UCSD-AML1 (cell line): ENCODE measurements at regions not wholly inside any gene's neighbourhood (a gene's known extent, or its start where the extent isn't known, plus 50 kb on each side); places are given as distances from the start of the nearest gene placed in this dataset.

Experiments
- DNase-seq: peaks from one replicate; lab custom pipeline; 2025; ENCODE audit not compliant: unreplicated experiment; lab: John Stamatoyannopoulos, UW

DNA sequence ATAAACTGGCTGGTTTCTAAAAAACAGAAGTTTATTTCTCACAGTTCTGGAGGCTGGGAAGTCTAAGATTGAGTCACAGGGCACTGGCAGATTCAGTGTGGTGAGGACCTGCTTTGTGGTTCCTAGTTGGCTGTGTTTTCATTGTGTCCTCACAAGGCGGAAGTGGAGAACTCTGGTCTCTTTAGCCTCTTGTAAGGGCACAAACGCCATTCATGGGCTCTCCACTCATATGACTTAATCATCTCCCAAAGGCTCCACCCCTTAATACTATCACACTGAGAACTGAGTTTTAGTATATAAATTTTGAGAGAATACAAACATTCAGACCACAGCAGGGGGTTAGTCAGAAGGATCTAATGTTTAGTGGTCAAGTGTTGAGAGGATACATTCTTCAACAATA lies 208.2 kb downstream of the SEC61B start:
- DNase-seq: no peak

DNA sequence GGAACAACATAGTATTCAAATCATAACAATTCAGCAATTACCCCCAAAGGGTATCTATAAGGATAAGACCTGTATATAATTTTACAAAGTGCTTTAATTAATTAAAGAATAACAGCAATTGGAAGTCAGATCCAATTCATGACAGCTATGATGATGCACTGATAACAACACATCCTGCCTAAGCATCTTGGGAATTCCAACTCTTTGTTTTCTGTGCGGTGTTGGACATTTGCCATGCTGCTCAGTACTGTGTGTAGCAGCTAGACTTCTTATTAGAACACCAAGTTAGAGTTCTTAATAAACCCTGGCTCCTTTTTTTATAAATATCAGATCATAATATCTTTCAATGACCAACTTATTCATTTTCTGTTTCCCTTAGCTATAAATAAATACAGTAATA lies 209.0 kb downstream of the SEC61B start:
- DNase-seq: no peak

DNA sequence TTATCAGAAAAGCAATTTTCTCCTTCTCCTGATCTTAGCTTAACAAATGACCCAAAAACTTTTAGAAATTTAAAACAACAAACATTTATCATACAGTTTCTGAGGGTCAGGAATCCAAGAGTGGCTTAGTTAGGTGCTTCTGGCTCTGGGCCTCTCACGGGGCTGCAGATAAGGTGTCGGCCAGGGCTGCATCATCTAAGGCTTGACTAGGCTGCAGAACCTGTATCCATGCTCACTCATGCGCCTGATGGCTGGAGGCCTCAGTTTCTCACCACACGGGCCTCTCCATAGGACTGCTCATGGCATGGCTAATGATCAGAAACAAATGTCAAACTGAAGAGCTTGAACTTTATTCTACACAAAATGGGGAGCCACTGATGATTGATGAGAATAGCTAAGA lies 210.0 kb downstream of the SEC61B start:
- no peak for DNase-seq

DNA sequence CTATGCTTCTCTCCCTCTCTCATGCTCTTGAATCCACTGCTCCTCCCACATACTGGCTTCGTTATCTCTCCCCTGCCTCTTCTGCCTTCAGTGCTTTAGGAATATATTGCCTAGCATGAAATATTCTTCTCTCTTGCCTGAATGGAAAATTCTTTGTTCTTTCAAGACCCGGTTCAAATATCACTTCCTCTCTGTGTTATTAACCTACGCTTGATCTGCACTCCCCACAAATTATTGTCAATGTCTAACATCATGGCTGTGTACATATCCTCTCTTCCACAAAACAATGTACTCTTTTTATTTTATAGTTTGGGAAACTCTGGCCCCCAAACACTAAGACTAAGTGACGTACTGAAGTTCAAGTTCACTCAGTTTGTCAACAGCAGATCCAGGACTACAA lies 211.0 kb downstream of the SEC61B start:
- DNase-seq: no peak

DNA sequence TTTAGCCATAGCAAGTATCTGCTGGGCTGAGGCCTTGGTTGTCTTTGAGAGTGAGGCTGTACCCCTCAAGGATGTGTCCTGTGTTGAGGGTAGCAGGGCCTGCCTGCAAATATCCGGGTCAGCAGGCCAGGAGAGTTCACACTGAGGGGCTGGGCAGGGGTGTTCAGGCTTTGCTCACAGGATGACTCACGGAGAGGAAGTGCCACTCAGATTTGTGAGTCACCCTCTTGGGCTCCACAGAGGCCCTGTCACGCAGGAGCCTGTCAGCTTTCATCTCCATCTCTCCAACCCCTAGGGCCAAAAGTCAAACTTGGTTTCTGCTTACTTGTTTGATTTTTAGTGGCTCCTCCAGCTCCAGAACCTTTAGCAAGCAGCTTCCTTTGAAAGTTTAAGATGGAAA lies 211.5 kb downstream of the SEC61B start:
- DNase-seq: peak; percentile 24

DNA sequence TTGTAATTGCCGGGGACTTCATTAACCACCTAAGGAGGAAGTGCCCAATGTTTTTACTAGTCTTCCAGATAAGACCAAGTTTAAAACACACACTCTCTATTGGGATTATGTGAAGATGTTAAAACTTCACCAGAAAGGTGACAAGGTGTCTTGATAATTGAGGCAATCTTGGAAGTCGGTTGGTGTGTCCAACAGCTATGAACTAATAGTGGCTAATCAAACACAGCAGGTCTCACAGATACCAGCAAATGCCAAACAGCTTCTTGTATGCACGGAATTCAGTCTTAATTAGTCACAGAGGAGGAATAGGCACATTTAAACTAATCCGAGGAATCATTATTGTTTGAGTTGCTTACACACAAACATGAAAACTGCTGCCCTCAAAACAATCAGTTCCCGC lies 214.5 kb downstream of the SEC61B start:
- no peak for DNase-seq

DNA sequence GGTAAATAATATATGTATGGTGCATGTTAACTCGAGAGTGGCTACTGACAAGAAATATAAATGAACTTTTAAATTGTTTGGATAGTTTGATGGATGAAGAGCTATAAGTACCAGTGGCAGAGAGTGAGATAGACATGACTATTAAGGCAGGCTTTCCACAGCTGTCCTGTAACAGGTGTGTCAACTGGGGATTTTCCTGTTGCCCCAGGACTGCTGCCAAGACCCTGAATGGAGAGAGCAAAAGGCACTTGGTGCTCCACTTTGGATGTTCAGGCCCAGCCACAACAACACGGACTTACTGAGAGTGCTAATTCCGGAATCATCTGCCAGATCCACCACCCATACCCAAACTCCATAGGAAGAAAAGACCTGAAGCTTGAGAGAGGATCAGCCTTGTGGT lies 215.1 kb downstream of the SEC61B start:
- no peak for DNase-seq

DNA sequence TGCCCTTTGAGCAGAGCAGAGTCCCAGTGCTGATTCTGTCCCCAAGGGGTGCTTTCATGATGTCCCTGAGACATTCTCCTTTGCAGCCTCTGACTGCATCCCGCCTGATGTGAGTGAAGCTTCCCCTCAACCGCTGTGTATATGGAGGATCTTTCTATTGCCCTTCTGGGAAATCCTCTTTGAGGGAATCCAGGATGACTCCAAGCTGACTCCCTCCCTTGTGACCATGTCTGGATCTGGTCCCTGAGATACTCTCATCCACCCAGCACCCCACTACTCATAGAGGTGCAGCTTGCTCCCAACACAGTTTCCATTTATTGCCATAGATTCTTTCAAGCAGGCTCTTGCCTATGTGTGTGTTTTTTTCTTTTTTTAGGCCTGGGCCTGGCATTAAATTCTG lies 216.5 kb downstream of the SEC61B start:
- no peak for DNase-seq

DNA sequence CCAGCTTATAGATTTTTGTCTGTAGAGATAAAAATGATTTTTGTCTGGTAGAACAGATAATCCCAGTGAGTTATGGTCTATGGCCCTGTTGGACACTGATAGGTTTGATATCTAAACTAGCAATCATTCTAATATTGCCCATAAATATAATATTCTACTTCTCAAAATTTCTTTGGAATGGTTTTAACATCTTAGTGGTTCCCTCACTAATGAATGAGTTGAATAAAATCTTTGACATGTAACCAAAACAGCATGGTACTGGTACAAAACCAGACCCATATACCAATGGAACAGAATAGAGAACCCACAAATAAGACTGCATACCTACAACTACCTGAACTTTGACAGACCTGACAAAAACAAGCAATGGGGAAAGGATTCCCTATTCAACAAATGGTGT lies 219.7 kb downstream of the SEC61B start:
- DNase-seq: no peak

DNA sequence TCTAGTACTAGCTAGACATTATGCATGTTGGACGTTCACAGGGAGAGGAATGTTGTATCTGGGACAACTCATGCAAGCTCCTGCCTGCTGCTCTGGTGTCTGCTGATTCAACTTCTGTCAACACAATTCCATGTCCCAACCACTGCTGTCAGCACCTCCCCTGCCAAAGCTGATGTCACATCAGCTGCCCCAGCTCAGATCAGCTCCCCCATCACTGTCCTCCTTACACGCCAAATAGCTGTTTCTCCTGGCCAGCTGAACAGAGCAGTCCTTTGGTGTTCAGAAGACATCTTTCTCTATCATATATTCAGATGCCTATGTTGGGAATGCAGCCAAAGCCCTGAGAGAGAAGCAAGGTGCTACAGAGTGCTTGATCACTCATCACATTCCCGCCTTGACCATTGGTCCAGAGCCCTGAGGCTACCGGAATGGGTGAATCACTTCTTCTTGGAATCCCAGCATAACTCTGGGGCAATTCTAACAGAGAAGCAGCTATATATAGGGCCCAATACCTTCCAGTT lies 223.3 kb downstream of the SEC61B start:
- no peak for DNase-seq

DNA sequence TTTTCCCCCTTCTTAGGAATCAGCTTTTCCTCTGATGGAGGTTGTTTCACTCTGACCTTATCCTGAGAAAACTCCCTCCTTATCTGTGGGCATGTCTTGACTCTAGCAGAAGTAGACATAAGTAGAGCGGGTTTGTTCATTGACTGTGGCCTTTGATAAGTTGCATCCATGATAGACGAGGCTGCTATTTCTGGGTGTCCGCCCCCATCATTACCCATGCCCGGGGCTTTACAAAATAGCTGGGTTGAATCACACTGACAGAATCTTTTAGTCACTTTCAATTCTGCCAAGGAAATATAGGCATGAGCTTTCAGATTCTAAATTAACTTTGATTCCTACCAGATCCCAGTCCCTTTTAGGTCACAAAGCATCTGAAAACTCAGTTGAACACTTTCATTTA lies 223.8 kb downstream of the SEC61B start:
- no peak for DNase-seq

DNA sequence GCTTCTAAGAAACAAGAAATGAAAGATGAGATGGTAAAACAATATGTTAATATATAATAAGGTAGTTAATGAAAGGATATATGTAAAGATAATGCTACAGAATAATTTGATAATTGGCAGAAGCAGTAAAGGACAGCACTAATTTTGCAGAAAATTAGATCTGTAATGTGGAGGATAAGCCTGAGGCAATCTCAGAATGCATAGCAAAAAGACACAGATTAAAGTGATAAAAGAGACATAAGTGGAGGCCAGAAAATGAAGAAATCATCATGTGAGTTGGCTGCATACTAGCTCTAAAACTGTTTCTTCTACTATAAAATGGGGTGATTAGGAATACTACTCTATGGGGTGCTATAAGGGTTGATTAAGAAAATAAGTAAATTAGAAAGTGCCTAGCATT lies 225.9 kb downstream of the SEC61B start:
- no peak for DNase-seq

DNA sequence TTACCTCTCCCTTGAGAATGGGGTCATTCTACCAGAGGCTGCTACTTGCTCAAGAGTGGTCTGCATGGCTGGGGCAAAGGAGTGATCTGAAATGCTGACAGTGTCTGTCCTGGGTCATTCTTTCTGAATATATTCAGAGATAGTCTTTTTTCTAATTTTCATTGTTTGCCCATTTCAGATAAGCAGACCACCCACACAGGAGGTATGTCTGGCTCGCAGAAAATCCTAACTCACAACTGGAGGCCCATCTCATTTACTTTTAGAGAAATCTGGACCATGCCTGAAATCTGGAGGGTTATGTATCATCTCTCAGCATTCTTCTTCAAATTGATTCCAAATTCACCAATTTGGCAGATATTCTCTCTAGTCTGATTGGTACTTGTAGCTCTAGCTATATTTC lies 227.6 kb downstream of the SEC61B start:
- no peak for DNase-seq

DNA sequence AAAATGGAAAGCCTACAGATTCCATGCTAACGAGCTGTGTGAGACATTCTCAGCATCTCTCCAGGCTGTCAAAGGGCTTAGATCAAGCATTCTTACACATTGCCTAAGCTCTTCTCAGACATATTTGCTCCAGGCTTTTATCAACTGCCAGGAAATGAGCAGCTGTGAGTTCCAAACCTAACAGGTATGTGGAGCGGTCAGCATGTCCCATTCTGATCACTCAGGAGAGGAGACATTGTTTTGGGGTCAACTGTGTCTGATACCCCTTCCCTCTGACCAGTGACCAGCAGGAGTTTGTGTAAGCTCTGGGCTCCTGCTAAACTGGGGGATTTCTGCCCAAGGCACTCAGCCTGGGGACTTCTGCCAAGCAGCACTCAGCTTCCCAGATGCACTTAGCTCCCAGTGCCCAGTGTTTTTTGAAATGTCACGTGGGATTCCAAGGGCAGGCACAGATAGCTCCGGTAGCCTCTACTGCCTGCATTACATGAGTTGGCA lies 229.1 kb downstream of the SEC61B start:
- no peak for DNase-seq

DNA sequence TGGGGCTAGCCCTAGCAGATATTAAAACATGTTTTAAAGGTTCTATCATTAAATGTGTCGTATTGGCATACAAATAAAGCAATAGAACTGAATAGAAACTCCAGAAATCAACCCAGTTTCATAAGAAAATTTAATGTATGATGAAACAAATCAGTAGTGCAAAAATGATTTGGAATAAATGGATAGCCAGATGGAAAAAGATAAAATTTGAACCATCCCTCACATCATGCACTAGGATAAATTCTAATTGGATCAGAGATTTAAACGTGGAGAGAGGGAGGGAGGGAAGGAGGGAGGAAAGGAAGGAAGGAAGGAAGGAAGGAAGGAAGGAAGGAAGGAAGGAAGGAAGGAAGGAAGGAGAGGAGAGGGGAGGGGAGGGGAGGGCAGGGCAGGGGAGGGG lies 235.3 kb downstream of the SEC61B start:
- no peak for DNase-seq

DNA sequence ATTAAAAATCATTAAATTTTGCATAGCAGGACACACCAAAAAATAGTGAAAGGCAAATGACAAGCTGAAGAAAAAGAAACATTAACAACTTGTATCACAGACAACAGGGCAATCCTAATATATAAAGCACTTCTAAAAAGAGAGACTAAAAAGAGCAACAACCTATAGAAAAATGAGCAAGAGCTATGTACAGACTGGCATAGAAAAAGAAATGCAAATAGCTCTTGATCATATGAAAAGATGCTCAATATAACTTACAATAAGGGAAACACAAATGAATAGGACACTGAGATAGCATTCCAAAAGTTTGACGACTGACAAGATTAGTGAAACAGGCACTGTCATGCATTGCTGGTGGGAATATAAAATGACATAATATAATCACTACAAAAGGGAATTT lies 235.9 kb downstream of the SEC61B start:
- no peak for DNase-seq

DNA sequence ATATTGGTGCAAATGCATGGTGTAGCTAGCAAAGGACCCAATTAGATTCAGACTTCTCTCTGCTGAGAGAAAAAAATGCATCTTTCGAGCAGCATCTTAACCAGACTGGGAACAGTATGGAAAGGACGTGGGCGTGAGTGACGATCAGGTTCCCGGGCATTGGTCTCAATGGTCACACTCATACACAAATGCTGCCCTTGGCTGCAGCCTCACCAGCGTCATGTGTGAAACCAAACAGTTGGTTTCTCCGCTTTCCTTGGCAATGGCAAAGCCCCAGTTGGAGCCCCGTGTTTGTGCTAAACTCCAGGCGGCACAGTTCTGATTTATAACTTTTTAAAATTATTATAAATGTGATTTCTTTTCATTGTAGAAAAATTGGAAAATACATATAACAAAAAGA lies 237.8 kb downstream of the SEC61B start:
- DNase-seq: no peak

DNA sequence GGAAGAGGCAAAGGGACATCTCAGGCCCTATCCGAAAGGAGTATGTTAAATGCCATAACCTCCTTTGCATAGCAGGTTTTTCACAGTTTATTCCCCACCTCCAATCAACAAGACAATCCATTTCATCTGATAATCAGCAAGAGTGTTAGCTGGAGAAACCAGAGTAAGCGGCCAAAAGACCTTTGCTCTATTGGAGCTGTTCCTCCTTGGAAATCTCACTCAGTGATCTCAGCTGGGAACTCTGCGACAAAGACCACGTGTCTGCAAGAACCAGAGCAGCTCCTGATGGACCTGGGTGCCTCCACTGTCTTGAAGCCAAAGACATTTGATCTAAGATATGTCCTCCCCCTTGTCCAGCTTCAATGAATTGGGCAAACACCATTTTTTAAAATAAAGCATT lies 241.0 kb downstream of the SEC61B start:
- DNase-seq: no peak

DNA sequence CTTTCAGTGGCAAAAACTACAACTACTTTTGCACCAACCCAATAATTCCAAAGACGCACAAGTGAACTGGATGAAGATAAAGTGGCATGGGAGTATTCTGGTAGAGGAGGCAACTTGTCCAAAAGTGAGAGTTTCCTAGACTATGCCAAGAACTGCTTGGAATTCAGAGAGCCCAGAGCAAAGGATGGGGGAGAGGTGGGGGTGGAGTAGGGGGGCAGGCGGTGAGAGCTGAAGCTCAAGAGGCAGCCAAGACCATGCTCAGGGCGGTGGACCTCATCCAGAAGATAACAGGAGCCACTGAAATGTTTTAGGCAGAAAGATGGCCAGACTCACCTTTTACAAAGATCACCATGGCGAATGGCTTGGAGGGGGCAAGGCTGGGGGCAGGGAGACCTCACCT lies 242.5 kb downstream of the SEC61B start:
- no peak for DNase-seq

DNA sequence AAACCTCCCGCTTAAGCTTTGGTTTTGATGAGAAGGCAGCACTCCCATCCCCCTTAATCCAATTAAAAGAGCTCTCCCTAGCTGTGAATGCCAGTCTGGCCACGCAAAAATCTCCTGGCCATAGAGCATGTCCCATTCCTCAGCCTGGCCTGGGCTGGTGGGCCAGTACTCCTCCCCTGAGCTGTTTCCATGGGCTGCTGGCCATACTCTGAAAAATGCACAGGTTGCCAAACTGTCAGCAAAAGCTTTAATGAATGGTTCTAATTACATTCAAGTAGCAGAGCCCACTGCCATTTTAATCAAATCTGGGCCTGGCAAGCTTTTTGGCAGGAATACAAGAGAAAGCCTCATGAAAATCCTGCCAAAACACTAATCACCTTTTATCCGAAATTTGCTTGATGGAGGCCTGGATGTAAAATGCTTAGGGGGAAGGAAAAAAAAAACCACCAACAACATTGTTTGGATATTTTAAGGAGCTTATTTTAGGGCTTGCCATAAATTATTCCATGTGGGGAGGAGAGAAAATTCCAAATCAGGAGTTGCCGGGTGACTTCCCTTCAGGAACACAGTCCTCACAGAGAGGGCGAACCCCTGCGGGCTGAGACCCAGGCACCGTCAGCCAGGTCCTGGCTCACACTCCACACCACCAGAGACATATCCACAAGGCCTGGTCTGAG lies 243.3 kb downstream of the SEC61B start:
- DNase-seq: no peak

DNA sequence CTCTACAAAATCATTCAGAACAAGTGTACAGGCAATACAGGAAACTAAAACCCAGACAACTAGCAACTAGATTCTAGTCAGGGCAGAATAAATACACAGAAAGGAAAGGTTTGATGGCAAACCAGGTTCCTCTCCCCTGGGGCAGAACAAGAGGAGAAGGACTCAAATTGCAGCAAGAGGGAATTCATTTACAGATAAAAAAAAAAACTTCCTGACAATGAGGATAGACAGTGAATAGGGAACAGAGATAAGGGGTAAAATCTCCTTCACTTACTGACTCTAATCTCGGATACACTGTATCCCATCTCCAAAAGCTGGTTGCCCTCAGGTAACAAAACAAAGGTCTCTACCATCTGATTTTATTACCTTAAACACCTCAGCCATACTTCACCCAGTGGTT lies 244.0 kb downstream of the SEC61B start:
- no peak for DNase-seq

DNA sequence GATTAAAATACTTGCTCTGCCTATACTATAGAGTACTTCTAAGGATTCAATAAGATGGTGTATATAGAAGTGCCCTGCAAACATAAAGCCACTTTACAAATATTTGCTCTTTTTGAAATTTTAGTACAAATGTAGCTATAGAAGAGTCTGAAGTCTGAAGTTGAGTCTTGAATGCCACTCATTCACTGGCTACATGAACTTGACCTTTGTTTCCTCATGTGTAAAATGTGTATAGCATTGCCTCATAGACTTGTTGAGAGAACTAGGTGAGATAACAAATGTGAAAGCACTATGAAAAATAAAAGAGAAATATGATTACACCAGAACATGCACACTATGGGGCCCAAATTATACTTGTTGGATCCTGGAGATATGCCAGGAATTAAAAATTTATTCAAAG lies 244.7 kb downstream of the SEC61B start:
- DNase-seq: no peak

DNA sequence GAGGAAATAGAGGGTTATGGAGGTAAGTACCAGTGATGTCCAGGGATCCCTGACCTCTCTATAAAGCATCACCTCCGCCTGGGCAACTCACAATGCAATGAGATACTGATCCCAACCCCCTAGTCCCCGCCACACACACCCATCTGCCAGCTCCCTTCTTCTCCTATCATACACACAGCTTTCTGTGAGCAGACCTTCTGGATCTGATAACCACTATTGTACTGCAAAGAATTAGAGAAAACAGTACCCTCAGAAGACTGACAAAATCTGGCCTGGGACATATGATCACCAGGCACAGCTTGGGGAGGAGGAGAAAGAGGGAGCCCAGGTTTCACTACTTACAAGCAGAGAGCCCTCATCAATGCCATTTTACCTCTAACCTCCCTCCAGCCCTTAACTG lies 249.0 kb downstream of the SEC61B start:
- no peak for DNase-seq
